CD14-positive monocyte (primary cell): ENCODE measurements at regions not wholly inside any gene's neighbourhood (a gene's known extent, or its start where the extent isn't known, plus 50 kb on each side); places are given as distances from the start of the nearest gene placed in this dataset.

Experiments
- DNase-seq, 3 donors: peaks; one replicate each; pipeline ENCODE4 v3.0.0-alpha.2; 2011 to 2022
- H2AFZ ChIP-seq: 2 replicates; pipeline ENCODE4 v1.6.0; 2012; ENCODE audit warnings: mild to moderate bottlenecking, low read depth, low read length, inconsistent platforms; ENCODE audit not compliant: insufficient read depth, poor library complexity, severe bottlenecking
- H3K27ac ChIP-seq, 2 donors: 1 replicate in 1 of 2; 2 replicates in 1 of 2; pipeline ENCODE4 v1.5.1; 2012 to 2013; ENCODE audit warnings: low read length in 2 of 2, control low read depth in 1 of 2, inconsistent platforms in 1 of 2, low read depth in 1 of 2, mild to moderate bottlenecking in 1 of 2
- H3K27me3 ChIP-seq, 2 donors: one replicate each; pipeline versions ENCODE4 v1.6.0 to v1.6.1; 2011 to 2013; ENCODE audit warnings: low read length in 2 of 2; ENCODE audit not compliant: control insufficient read depth in 2 of 2, insufficient read depth in 2 of 2
- H3K36me3 ChIP-seq, 2 donors: replicated peaks in 1 of 2; 1 replicate in 1 of 2; 2 replicates in 1 of 2; pipeline versions ENCODE4 v1.5.1 to v1.6.1; 2012 to 2013; ENCODE audit warnings: low read length in 2 of 2, control low read depth in 1 of 2, inconsistent platforms in 1 of 2, mild to moderate bottlenecking in 1 of 2; ENCODE audit not compliant: insufficient read depth in 2 of 2, control insufficient read depth in 1 of 2
- H3K4me1 ChIP-seq, 2 donors: 1 replicate in 1 of 2; 2 replicates in 1 of 2; pipeline versions ENCODE4 v1.5.1 to v1.6.1; 2012 to 2013; ENCODE audit warnings: low read length in 2 of 2, control low read depth in 1 of 2, inconsistent platforms in 1 of 2, mild to moderate bottlenecking in 1 of 2, moderate library complexity in 1 of 2; ENCODE audit not compliant: insufficient read depth in 2 of 2, control insufficient read depth in 1 of 2
- H3K4me2 ChIP-seq: replicated peaks from 2 replicates; pipeline ENCODE3; 2012; ENCODE audit warnings: low read length, moderate library complexity, mild to moderate bottlenecking; ENCODE audit not compliant: poor library complexity, severe bottlenecking; ENCODE audit errors: extremely low read depth
- H3K4me3 ChIP-seq, 3 experiments: fragments of 200-600 bp in 1 of 3; sonication (generic) in 1 of 3; replicated peaks in 1 of 3; 1 replicate in 2 of 3; 2 replicates in 1 of 3; pipeline ENCODE4 v1.5.1; 2011 to 2013; ENCODE audit warnings: low read length in 3 of 3, mild to moderate bottlenecking in 3 of 3, control low read depth in 2 of 3, low read depth in 2 of 3, inconsistent platforms in 1 of 3, moderate library complexity in 1 of 3
- H3K79me2 ChIP-seq: 2 replicates; pipeline ENCODE4 v1.6.0; 2012; ENCODE audit warnings: mild to moderate bottlenecking, control low read depth, inconsistent platforms, low read length, moderate library complexity; ENCODE audit not compliant: insufficient read depth
- H3K9ac ChIP-seq: 2 replicates; pipeline ENCODE4 v1.6.0; 2017; ENCODE audit warnings: low read length, mild to moderate bottlenecking; ENCODE audit not compliant: insufficient read depth, poor library complexity, severe bottlenecking
- H3K9me3 ChIP-seq, 2 donors: replicated peaks in 1 of 2; 1 replicate in 1 of 2; 2 replicates in 1 of 2; pipeline versions ENCODE4 v1.5.1 to v1.6.1; 2012 to 2013; ENCODE audit warnings: low read length in 2 of 2, control low read depth in 1 of 2; ENCODE audit not compliant: control insufficient read depth in 1 of 2, insufficient read depth in 1 of 2
- H4K20me1 ChIP-seq: 2 replicates; pipeline ENCODE4 v1.6.0; 2012; ENCODE audit warnings: mild to moderate bottlenecking, low read length, control low read depth, moderate library complexity; ENCODE audit not compliant: insufficient read depth
- H3K27ac Mint-ChIP-seq, 7 donors: one replicate each; pipeline ENCODE4 v1.8.0; 2020; ENCODE audit warnings: mild to moderate bottlenecking in 7 of 7, mixed read lengths in 7 of 7, moderate library complexity in 6 of 7, inconsistent platforms in 2 of 7
- H3K27me3 Mint-ChIP-seq, 3 donors: one replicate each; pipeline ENCODE4 v1.8.0; 2021 to 2022; ENCODE audit warnings: low read depth in 3 of 3, mild to moderate bottlenecking in 3 of 3, mixed read lengths in 3 of 3, moderate library complexity in 3 of 3, inconsistent platforms in 1 of 3
- H3K36me3 Mint-ChIP-seq, 2 donors: one replicate each; pipeline ENCODE4 v1.8.0; 2020; ENCODE audit warnings: mixed read lengths in 2 of 2, inconsistent platforms in 1 of 2, mild to moderate bottlenecking in 1 of 2
- H3K4me1 Mint-ChIP-seq: one replicate; pipeline ENCODE4 v1.8.0; 2020; ENCODE audit warnings: mild to moderate bottlenecking, mixed read lengths
- H3K4me3 Mint-ChIP-seq, 2 donors: one replicate each; pipeline ENCODE4 v1.8.0; 2020; ENCODE audit warnings: mild to moderate bottlenecking in 2 of 2, mixed read lengths in 2 of 2, moderate library complexity in 1 of 2
- H3K9me3 Mint-ChIP-seq, 7 donors: one replicate each; pipeline ENCODE4 v1.8.0; 2020 to 2022; ENCODE audit warnings: mixed read lengths in 7 of 7, mild to moderate bottlenecking in 6 of 7, moderate library complexity in 6 of 7, inconsistent platforms in 2 of 7
- WGBS: methylation state at CpG from one replicate; pipeline ENCODE4 v1.1.5; 2013; ENCODE audit warnings: missing lambda C conversion rate; ENCODE audit not compliant: insufficient coverage; 5-methylcytosine and 5-hydroxymethylcytosine counted together
- intact Hi-C, 2 donors: fragments of 100-400 bp; cut with micrococcal nuclease; formaldehyde crosslinking; loops; one replicate each; pipeline versions ENCODE4 v1.15.0 to v1.15.1; 2023
- TF ChIP-seq, protein P1 (sequence below): fragments of 200-600 bp; IDR thresholded peaks from one replicate; pipeline ENCODE4 v1.8.0; 2022; ENCODE audit warnings: antibody characterized with exemption, mild to moderate bottlenecking

DNA sequence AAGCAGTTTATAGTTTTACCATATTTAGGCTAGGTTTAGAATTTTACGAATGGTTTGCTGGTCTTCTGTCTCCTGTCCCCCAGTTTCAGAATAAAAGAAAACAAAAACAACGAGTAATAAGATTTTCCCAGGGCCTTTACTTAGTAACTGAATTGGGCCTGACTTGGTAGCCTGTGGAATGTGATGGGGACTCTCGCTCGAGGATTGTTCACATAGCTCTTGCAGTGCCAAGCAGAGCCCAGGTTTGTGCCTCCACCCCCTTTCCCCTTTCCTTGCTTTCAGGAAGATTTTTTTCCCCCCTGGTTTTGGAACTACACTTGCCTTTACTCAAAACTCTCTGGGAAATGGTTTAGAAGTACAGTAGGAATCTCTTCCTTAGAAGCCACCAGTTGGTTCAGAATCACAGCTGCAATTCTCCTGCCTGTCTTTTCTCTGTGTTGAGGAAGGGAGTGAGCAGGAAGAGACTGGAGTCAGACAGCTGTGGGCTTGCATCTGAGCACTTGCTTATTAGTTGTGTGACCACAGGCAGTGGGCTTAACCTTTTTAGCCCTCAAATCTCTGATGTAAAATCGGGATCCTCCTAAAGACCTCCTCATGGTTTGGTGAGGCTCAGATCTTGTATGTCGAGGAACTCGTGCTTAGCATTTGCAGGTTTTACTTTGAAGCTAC is 501.2 kb downstream of the PCNX1 start:
- no peak for DNase-seq
- TF ChIP-seq, protein P1, sequence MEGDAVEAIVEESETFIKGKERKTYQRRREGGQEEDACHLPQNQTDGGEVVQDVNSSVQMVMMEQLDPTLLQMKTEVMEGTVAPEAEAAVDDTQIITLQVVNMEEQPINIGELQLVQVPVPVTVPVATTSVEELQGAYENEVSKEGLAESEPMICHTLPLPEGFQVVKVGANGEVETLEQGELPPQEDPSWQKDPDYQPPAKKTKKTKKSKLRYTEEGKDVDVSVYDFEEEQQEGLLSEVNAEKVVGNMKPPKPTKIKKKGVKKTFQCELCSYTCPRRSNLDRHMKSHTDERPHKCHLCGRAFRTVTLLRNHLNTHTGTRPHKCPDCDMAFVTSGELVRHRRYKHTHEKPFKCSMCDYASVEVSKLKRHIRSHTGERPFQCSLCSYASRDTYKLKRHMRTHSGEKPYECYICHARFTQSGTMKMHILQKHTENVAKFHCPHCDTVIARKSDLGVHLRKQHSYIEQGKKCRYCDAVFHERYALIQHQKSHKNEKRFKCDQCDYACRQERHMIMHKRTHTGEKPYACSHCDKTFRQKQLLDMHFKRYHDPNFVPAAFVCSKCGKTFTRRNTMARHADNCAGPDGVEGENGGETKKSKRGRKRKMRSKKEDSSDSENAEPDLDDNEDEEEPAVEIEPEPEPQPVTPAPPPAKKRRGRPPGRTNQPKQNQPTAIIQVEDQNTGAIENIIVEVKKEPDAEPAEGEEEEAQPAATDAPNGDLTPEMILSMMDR, result no peak
- Histone ChIP-seq H2AFZ (no peak overlapping the region), H3K27ac (no peak overlapping the region), H3K9ac (no peak overlapping the region), H3K79me2 (peaks cover 40% of the 10 kb centered on the region), H3K36me3 (no peaks in the 10 kb centered on the region), H3K4me1 (peaks cover 11 to 23% of the 10 kb centered on the region in 2 donors), H3K27me3 (no peaks in the 10 kb centered on the region), H3K4me2 (no peak overlapping the region), H4K20me1 (peaks cover 18% of the 10 kb centered on the region), H3K4me3 (no peak overlapping the region), H3K9me3 (no peaks in the 10 kb centered on the region)
- H3K4me1 Mint-ChIP-seq, result peaks cover 27% of the 10 kb centered on the region
- peaks cover 32 to 41% of the 10 kb centered on the region in 2 donors for H3K36me3 Mint-ChIP-seq
- peak overlapping the region in 2 of 7 donors; percentile 14 to 43 for H3K27ac Mint-ChIP-seq
- 83% methylated on average over 1 of the region's 7 CpGs for WGBS
- no peaks in the 10 kb centered on the region for H3K9me3 Mint-ChIP-seq
- H3K4me3 Mint-ChIP-seq, result no peak overlapping the region
- H3K27me3 Mint-ChIP-seq, result no peaks in the 10 kb centered on the region
- intact Hi-C loops, result loop anchor here in 1 of 2 donors (10.0 kb wide), 1 partner anchor 274 kb away; no protein-coding TSS in a partner anchor

DNA sequence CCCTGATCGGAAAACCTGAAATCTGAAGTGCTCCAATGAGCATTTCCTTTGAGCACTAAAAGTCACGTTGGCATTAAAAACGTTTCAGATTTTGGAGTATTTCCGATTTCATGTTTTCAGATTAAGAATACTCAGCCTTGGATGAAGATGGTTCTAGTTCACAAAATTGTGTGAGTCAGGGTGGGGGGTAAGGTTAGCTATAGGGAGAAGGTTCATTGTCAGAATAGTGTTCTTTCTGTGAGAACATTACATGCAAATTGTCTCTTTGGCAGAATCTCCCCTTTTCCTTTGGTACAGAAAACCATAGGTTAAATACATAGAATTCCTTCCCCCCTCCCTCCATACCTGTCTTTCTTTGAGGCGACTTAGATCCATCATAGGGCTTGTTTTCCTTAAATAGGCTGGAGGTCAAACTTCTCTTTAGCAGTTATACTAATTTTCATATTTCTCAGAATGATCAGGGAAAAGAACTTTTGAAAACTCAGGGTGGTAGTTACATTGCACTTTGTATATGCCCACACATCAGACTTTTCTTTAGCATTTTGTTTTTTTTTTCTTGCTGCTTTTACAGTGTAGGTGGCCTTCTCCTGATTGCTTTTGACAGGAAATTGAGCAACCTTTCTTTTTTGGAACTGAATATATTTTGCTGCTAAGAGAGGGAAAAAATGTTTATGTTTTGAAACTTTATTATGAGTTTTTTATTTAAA is 503.5 kb downstream of the PCNX1 start:
- Histone ChIP-seq H2AFZ (no peak overlapping the region), H3K9ac (no peak overlapping the region), H3K79me2 (peaks cover 29% of the 10 kb centered on the region), H3K4me2 (no peak overlapping the region), H3K9me3 (no peaks in the 10 kb centered on the region), H3K4me1 (peaks cover 11 to 23% of the 10 kb centered on the region in 2 donors), H3K27ac (peak overlapping the region in 1 of 2 donors; percentile 16), H4K20me1 (peaks cover 18% of the 10 kb centered on the region), H3K36me3 (peaks cover 0 to 20% of the 10 kb centered on the region in 2 donors), H3K27me3 (no peaks in the 10 kb centered on the region), H3K4me3 (no peak overlapping the region)
- H3K9me3 Mint-ChIP-seq, result no peaks in the 10 kb centered on the region
- H3K27me3 Mint-ChIP-seq, result no peaks in the 10 kb centered on the region
- TF ChIP-seq, protein P1, result no peak
- H3K27ac Mint-ChIP-seq, result peak overlapping the region in 2 of 7 donors; percentile 8 to 20
- no peak overlapping the region for H3K4me3 Mint-ChIP-seq
- no peak for DNase-seq
- peaks cover 39% of the 10 kb centered on the region in 2 donors for H3K36me3 Mint-ChIP-seq
- WGBS, result 95% methylated on average over 4 of the region's 5 CpGs
- peaks cover 25% of the 10 kb centered on the region for H3K4me1 Mint-ChIP-seq
- intact Hi-C loops, result loop anchor here in 1 of 2 donors (10.0 kb wide), 1 partner anchor 266 kb away; no protein-coding TSS in a partner anchor
